HG02678 (cell line): ENCODE measurements at regions not wholly inside any gene's neighbourhood (a gene's known extent, or its start where the extent isn't known, plus 50 kb on each side); places are given as distances from the start of the nearest gene placed in this dataset.

Source experiments
- ATAC-seq: cut with Tn5 transposase; IDR thresholded peaks from one replicate; pipeline ENCODE4 v1.9.1; 2021; ENCODE audit warnings: mild to moderate bottlenecking, moderate library complexity; ENCODE audit not compliant: unreplicated experiment

- no peak for ATAC-seq
These were observed 194.2 kb upstream of the SMC2 start for GRCh38 chr9:103899866-103900265.

GRCh38 chr9:103900466-103900865, 193.6 kb upstream of the SMC2 start:
- ATAC-seq, result no peak

- ATAC-seq, result no peak
These were observed 191.8 kb upstream of the SMC2 start for GRCh38 chr9:103902263-103902662.

GRCh38 chr9:103904242-103904641, 189.9 kb upstream of the SMC2 start:
- ATAC-seq, result no peak

GRCh38 chr9:103913899-103914298, 180.2 kb upstream of the SMC2 start:
- ATAC-seq, result no peak

GRCh38 chr9:103919605-103920209, 174.4 kb upstream of the SMC2 start:
- ATAC-seq, result no peak

- no peak for ATAC-seq
These were observed 165.7 kb upstream of the SMC2 start for GRCh38 chr9:103928442-103928841.

- no peak for ATAC-seq
These were observed 153.0 kb upstream of the SMC2 start for GRCh38 chr9:103941104-103941503.

- no peak for ATAC-seq
These were observed 151.9 kb upstream of the SMC2 start for GRCh38 chr9:103942200-103942599.

GRCh38 chr9:103942651-103943050, 151.5 kb upstream of the SMC2 start:
- ATAC-seq, result no peak

- no peak for ATAC-seq
These were observed 145.0 kb upstream of the SMC2 start for GRCh38 chr9:103949096-103949495.

GRCh38 chr9:103977163-103977562, 116.9 kb upstream of the SMC2 start:
- no peak for ATAC-seq

GRCh38 chr9:103978396-103978795, 115.7 kb upstream of the SMC2 start:
- ATAC-seq, result no peak

GRCh38 chr9:103981912-103982311, 112.2 kb upstream of the SMC2 start:
- ATAC-seq, result no peak

GRCh38 chr9:103985077-103985476, 109.0 kb upstream of the SMC2 start:
- ATAC-seq, result no peak

- ATAC-seq, result no peak
These were observed 105.3 kb upstream of the SMC2 start for GRCh38 chr9:103988821-103989220.

- ATAC-seq, result no peak
These were observed 103.8 kb upstream of the SMC2 start for GRCh38 chr9:103990311-103990710.

GRCh38 chr9:103991001-103991400, 103.1 kb upstream of the SMC2 start:
- no peak for ATAC-seq

GRCh38 chr9:103991698-103992097, 102.4 kb upstream of the SMC2 start:
- ATAC-seq, result peak; percentile 68

- no peak for ATAC-seq
These were observed 101.0 kb upstream of the SMC2 start for GRCh38 chr9:103992938-103993579.

- ATAC-seq, result no peak
These were observed 96.2 kb upstream of the SMC2 start for GRCh38 chr9:103997856-103998370.

GRCh38 chr9:103999375-104000062, 94.6 kb upstream of the SMC2 start:
- ATAC-seq, result no peak
